ENCODE measurements at regions not wholly inside any gene's neighbourhood (a gene's known extent, or its start where the extent isn't known, plus 50 kb on each side); places are given as distances from the start of the nearest gene placed in this dataset.

DNA sequence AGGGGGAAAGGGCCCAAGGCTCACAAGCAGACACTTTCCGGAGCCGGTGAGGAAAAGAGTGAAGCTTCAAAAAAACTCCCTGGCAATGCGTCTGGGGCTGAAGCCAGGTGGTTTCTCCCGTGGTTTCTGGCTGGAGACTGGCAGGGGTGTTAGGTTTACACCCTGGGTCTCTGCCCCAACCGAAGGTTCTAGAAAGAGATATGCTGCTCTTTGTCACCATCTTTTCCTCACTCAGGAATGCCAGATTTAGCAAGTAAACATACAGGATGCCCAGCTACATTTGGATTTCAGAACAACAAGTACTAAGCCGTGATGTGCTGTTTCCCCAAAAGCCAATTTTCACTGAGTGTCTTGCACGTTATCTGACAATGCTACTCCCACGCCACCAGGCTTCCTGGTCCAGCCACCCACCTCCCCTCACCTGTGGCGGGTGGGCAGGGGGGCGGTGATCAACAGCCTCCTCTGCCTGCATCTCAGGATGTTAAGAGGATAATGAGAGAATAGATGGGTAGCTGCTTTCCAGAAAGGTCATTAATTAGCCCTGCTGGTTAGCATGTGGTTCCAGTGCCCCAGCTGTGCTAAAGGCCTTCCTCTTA lies 69.6 kb upstream of the OLIG2 start:
- Histone ChIP-seq H3K27me3 (ENCODE audit: control insufficient read depth, insufficient read depth, low read length) (peaks cover 5% of the 10 kb centered on the region), H3K27ac (ENCODE audit: low read length) (no peak overlapping the region), H3K4me1 (ENCODE audit: control insufficient read depth, insufficient read depth, low read length) (peaks cover 6% of the 10 kb centered on the region), H3K9me3 (ENCODE audit: control insufficient read depth, insufficient read depth, low read length) (no peaks in the 10 kb centered on the region), H3K36me3 (ENCODE audit: control insufficient read depth, insufficient read depth, low read length) (no peaks in the 10 kb centered on the region), H3K4me3 (ENCODE audit: low read length) (no peak overlapping the region)
- no peak for DNase-seq
- peaks cover 30 to 32% of the 10 kb centered on the region in 2 donors for H3K27me3 Mint-ChIP-seq (ENCODE audit: low read depth in 2 of 2)
- intact Hi-C loops (cut with micrococcal nuclease): no loop called here
- ATAC-seq: no peak
- no peak overlapping the region for H3K4me3 Mint-ChIP-seq
- no peaks in the 10 kb centered on the region for H3K36me3 Mint-ChIP-seq
- 77% methylated on average over 10 of the region's 10 CpGs for WGBS (ENCODE audit: insufficient coverage)
- H3K9me3 Mint-ChIP-seq: no peaks in the 10 kb centered on the region
- H3K27ac Mint-ChIP-seq: no peak overlapping the region
- TF ChIP-seq, protein P1, sequence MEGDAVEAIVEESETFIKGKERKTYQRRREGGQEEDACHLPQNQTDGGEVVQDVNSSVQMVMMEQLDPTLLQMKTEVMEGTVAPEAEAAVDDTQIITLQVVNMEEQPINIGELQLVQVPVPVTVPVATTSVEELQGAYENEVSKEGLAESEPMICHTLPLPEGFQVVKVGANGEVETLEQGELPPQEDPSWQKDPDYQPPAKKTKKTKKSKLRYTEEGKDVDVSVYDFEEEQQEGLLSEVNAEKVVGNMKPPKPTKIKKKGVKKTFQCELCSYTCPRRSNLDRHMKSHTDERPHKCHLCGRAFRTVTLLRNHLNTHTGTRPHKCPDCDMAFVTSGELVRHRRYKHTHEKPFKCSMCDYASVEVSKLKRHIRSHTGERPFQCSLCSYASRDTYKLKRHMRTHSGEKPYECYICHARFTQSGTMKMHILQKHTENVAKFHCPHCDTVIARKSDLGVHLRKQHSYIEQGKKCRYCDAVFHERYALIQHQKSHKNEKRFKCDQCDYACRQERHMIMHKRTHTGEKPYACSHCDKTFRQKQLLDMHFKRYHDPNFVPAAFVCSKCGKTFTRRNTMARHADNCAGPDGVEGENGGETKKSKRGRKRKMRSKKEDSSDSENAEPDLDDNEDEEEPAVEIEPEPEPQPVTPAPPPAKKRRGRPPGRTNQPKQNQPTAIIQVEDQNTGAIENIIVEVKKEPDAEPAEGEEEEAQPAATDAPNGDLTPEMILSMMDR (IDR thresholded peaks at IDR 0.05): no peak
- peaks cover 10 to 15% of the 10 kb centered on the region in 2 donors for H3K4me1 Mint-ChIP-seq

GRCh38 chr21:32957545-32957944 lies 68.2 kb upstream of the OLIG2 start:
- Mint-ChIP-seq H3K4me3 (no peak overlapping the region), H3K27me3 (ENCODE audit: low read depth in 2 of 2) (peaks cover 30% of the 10 kb centered on the region in 2 donors), H3K9me3 (no peaks in the 10 kb centered on the region), H3K36me3 (no peaks in the 10 kb centered on the region), H3K27ac (no peak overlapping the region), H3K4me1 (peaks cover 10 to 17% of the 10 kb centered on the region in 2 donors)
- Histone ChIP-seq H3K9me3 (ENCODE audit: control insufficient read depth, insufficient read depth, low read length) (no peaks in the 10 kb centered on the region), H3K36me3 (ENCODE audit: control insufficient read depth, insufficient read depth, low read length) (no peaks in the 10 kb centered on the region), H3K4me3 (ENCODE audit: low read length) (no peak overlapping the region), H3K27me3 (ENCODE audit: control insufficient read depth, insufficient read depth, low read length) (peaks cover 5% of the 10 kb centered on the region), H3K4me1 (ENCODE audit: control insufficient read depth, insufficient read depth, low read length) (peaks cover 6% of the 10 kb centered on the region), H3K27ac (ENCODE audit: low read length) (no peak overlapping the region)
- intact Hi-C loops (cut with micrococcal nuclease): no loop called here
- no peak for ATAC-seq
- 86% methylated on average over 8 of the region's 8 CpGs for WGBS (ENCODE audit: insufficient coverage)
- TF ChIP-seq, protein P1 (IDR thresholded peaks at IDR 0.05): no peak
- DNase-seq: no peak

DNA sequence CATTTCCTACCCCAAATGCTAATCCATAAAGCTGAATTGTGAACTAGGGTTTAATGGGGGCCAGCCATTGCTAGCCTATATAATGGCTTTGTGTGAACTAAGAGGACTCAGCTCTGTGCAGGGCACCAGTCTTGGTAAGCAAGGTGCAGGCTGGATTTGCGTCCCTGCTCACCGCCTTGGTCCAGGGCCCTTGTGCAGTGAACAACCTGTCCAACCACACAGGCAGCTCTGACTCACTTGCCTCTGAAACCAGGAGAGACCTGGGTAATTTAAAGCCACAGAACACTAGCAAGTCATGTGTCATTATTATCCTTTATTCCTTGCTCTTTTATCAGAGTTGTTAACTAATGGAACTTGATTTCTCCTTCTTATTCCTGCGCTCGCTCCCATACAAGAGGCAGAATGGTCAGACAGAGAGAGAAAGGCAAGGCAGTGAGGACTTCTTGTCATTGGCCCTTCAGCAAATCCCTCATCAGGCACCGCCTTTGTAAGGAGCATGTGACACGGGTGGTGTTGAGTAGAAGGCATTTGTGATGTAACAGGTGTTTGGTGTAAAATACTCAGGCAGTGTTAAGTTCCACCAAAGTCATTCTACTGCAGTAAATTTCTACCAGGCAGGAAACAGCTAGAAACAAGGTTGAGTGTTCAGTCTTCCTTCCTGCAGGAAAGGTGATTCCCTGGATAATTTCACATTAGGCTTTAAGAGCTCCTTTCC lies 67.3 kb upstream of the OLIG2 start:
- H3K27ac Mint-ChIP-seq: no peak overlapping the region
- H3K4me1 Mint-ChIP-seq: peaks cover 10 to 21% of the 10 kb centered on the region in 2 donors
- intact Hi-C loops (cut with micrococcal nuclease): no loop called here
- H3K9me3 ChIP-seq (ENCODE audit: control insufficient read depth, insufficient read depth, low read length): no peaks in the 10 kb centered on the region
- ATAC-seq: peak in 1 of 3 donors; percentile 55
- H3K4me1 ChIP-seq (ENCODE audit: control insufficient read depth, insufficient read depth, low read length): peaks cover 6% of the 10 kb centered on the region
- WGBS (ENCODE audit: insufficient coverage): 73% methylated on average over 6 of the region's 6 CpGs
- H3K9me3 Mint-ChIP-seq: no peaks in the 10 kb centered on the region
- DNase-seq: no peak
- H3K27me3 Mint-ChIP-seq (ENCODE audit: low read depth in 2 of 2): peaks cover 25 to 29% of the 10 kb centered on the region in 2 donors
- H3K27ac ChIP-seq (ENCODE audit: low read length): no peak overlapping the region
- H3K27me3 ChIP-seq (ENCODE audit: control insufficient read depth, insufficient read depth, low read length): peaks cover 5% of the 10 kb centered on the region
- TF ChIP-seq, protein P1 (IDR thresholded peaks at IDR 0.05): no peak
- no peak overlapping the region for H3K4me3 ChIP-seq (ENCODE audit: low read length)
- no peaks in the 10 kb centered on the region for H3K36me3 Mint-ChIP-seq
- H3K36me3 ChIP-seq (ENCODE audit: control insufficient read depth, insufficient read depth, low read length): no peaks in the 10 kb centered on the region
- no peak overlapping the region for H3K4me3 Mint-ChIP-seq
